Prostate gland (tissue), 2 donors: ENCODE measurements at regions not wholly inside any gene's neighbourhood (a gene's known extent, or its start where the extent isn't known, plus 50 kb on each side); places are given as distances from the start of the nearest gene placed in this dataset.

Source experiments
- DNase-seq: peaks from one replicate; pipeline ENCODE4 v3.0.0-alpha.2; 2019; ENCODE audit warnings: low spot score
- H3K27ac ChIP-seq, 2 donors: fragments of 200-600 bp; sonication (generic); 2 replicates each; pipeline ENCODE4 v1.5.1; 2017 to 2019
- H3K27me3 ChIP-seq: fragments of 200-600 bp; sonication (generic); replicated peaks from 2 replicates; pipeline ENCODE4 v1.5.1; 2019; ENCODE audit not compliant: insufficient read depth
- H3K36me3 ChIP-seq, 2 donors: fragments of 200-600 bp; sonication (generic); 1 replicate in 1 of 2; 2 replicates in 1 of 2; pipeline versions ENCODE4 v1.5.1 to v1.8.1; 2017 to 2019
- H3K4me1 ChIP-seq: fragments of 200-600 bp; sonication (generic); replicated peaks from 2 replicates; pipeline ENCODE4 v1.5.1; 2019
- H3K4me3 ChIP-seq, 2 donors: fragments of 200-600 bp; sonication (generic); 2 replicates each; pipeline ENCODE4 v1.5.1; 2017 to 2019
- H3K9me3 ChIP-seq: fragments of 200-600 bp; sonication (generic); 2 replicates; pipeline ENCODE4 v1.5.1; 2017
- POLR2A ChIP-seq: fragments of 450-650 bp; IDR thresholded peaks from one replicate; pipeline ENCODE4 v1.6.1; 2016; ENCODE audit warnings: antibody characterized with exemption, mild to moderate bottlenecking
- POLR2AphosphoS5 ChIP-seq: sonication (generic); formaldehyde crosslinking; IDR thresholded peaks from one replicate; pipeline ENCODE4 v1.6.1; 2017; ENCODE audit warnings: antibody characterized with exemption
- WGBS: methylation state at CpG from one replicate; pipeline ENCODE4 v1.1.5; 2018; 5-methylcytosine and 5-hydroxymethylcytosine counted together
- intact Hi-C: fragments of 100-400 bp; cut with DNase I; formaldehyde crosslinking; loops from one replicate; pipeline ENCODE4 v1.14.2; 2022
- TF ChIP-seq, protein P1 (sequence below), 4 experiments: fragments of 200-600 bp in 2 of 4; fragments of 450-650 bp in 2 of 4; sonication (generic) in 2 of 4; IDR thresholded peaks; 1 replicate in 3 of 4; 2 replicates in 1 of 4; pipeline ENCODE4 v1.5.1; 2016 to 2019; ENCODE audit warnings: antibody characterized with exemption in 4 of 4, mild to moderate bottlenecking in 2 of 4, moderate library complexity in 2 of 4

DNA sequence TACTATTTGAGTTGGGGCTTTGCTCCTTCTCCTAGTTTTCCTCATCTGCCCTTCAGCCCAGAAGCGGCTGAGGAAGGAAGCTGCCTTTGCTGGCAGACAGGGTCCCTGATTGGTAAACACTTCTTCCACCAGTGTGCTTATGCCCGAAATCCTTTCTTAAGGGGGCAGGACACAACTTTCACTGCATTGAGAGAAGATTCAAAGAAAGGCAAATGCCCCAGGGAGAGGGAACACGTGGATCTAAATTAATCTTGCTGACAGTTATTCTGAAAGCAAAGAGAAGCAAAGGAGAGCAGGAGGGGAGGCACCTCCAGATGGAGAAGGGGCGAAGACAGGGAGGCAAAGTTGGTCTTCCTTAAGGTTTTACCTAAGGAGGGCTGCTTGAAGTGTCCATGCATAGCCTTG lies 92.1 kb upstream of the EFEMP1 start:
- Histone ChIP-seq H3K4me1 (no peaks in the 10 kb centered on the region), H3K27ac (no peak overlapping the region), H3K4me3 (no peak overlapping the region), H3K9me3 (no peaks in the 10 kb centered on the region), H3K36me3 (no peaks in the 10 kb centered on the region), H3K27me3 (no peaks in the 10 kb centered on the region)
- intact Hi-C loops: no loop called here
- TF ChIP-seq, protein P1, sequence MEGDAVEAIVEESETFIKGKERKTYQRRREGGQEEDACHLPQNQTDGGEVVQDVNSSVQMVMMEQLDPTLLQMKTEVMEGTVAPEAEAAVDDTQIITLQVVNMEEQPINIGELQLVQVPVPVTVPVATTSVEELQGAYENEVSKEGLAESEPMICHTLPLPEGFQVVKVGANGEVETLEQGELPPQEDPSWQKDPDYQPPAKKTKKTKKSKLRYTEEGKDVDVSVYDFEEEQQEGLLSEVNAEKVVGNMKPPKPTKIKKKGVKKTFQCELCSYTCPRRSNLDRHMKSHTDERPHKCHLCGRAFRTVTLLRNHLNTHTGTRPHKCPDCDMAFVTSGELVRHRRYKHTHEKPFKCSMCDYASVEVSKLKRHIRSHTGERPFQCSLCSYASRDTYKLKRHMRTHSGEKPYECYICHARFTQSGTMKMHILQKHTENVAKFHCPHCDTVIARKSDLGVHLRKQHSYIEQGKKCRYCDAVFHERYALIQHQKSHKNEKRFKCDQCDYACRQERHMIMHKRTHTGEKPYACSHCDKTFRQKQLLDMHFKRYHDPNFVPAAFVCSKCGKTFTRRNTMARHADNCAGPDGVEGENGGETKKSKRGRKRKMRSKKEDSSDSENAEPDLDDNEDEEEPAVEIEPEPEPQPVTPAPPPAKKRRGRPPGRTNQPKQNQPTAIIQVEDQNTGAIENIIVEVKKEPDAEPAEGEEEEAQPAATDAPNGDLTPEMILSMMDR (IDR thresholded peaks at IDR 0.05): no peak
- TF ChIP-seq POLR2A (no peak), POLR2AphosphoS5 (no peak)
- DNase-seq: no peak
- WGBS: 28% methylated on average over 4 of the region's 4 CpGs

DNA sequence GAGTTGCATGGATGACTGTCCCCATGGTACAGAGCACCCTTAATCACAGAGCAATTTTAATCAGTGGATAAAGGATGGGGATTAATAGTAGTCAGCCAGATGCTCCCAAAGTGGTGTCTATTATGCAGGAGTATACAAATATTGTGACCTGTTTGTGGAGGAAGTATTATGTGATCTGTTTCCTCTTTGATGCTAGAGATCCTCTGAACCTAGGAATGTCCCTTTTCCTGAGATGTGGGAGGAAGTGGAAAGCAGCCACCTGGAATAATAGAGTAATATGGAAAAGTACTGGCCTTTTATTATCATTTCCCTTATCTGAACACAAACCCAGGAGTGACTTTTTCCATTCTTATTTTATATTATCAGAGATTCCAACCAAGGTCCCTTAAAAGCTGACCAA lies 94.2 kb upstream of the EFEMP1 start:
- Histone ChIP-seq H3K27ac (no peak overlapping the region), H3K4me3 (no peak overlapping the region), H3K36me3 (no peaks in the 10 kb centered on the region), H3K9me3 (no peaks in the 10 kb centered on the region), H3K4me1 (no peaks in the 10 kb centered on the region), H3K27me3 (no peaks in the 10 kb centered on the region)
- TF ChIP-seq, protein P1 (IDR thresholded peaks at IDR 0.05): no peak
- TF ChIP-seq POLR2A (no peak), POLR2AphosphoS5 (no peak)
- DNase-seq: no peak
- intact Hi-C loops: no loop called here

DNA sequence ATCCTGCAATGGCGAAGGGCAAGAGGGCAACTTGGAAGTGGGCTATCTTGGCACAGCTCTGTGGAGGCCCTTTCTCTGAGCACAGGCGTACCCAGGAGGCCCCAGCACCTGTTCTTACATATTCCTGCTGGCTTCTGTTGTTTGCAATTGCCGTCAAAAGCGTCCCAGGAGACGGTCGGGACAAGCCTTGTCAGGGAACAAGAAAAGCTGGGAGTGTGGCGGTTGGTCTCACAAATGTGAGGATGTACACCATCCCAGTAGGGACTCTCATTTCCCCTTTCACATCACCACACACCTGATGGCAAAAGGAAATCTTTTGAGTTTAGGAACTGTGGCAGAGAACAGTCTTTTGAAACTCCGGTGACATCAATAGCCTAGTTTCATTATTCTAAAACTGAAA lies 94.7 kb upstream of the EFEMP1 start:
- DNase-seq: no peak
- Histone ChIP-seq H3K27ac (no peak overlapping the region), H3K4me3 (no peak overlapping the region), H3K9me3 (no peaks in the 10 kb centered on the region), H3K36me3 (no peaks in the 10 kb centered on the region), H3K27me3 (no peaks in the 10 kb centered on the region), H3K4me1 (no peaks in the 10 kb centered on the region)
- WGBS: 64% methylated on average over 8 of the region's 8 CpGs
- TF ChIP-seq POLR2A: no peak
- TF ChIP-seq, protein P1 (IDR thresholded peaks at IDR 0.05): no peak
- no peak for TF ChIP-seq POLR2AphosphoS5
- intact Hi-C loops: no loop called here

DNA sequence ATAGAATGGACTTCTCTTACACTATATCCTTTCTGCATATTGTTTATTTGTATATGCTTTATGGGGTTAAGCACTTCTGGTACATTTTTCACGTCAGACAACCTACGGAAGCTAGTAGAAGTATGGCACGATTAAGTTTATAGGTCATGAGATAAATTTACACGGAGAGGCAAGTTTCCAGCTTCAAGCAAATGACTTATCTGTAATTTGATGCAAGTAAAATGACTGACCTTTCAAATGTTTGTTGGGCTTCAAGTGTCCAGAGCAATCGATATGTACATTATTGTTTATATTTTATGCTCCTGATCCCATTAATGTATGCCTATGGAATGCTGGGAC lies 97.5 kb upstream of the EFEMP1 start:
- H3K27ac ChIP-seq: no peak overlapping the region
- H3K4me1 ChIP-seq: no peaks in the 10 kb centered on the region
- H3K36me3 ChIP-seq: no peaks in the 10 kb centered on the region
- WGBS: 48% methylated on average over 5 of the region's 5 CpGs
- intact Hi-C loops: no loop called here
- H3K9me3 ChIP-seq: no peaks in the 10 kb centered on the region
- TF ChIP-seq POLR2A (no peak), POLR2AphosphoS5 (no peak)
- TF ChIP-seq, protein P1 (IDR thresholded peaks at IDR 0.05): no peak
- no peak overlapping the region for H3K4me3 ChIP-seq
- DNase-seq: no peak
- H3K27me3 ChIP-seq: no peaks in the 10 kb centered on the region

DNA sequence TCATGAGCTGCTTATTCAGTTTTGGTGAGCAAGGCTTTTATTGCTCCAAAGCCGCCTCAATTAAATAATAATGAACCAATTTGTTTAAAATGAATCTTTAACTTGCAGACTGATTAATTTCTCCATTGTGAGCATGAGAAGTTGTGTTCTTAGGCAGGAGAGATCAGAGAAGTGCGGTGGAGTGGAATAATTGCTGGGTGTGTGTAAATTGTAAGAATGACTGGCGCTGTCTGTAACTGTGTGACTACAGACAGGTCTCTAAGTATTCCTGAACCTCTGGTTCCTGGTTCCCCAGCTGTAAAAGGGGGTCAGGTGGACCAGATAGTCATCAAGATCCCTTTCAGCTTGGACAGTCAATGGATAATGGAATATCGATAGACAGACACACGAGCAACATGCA lies 98.0 kb upstream of the EFEMP1 start:
- Histone ChIP-seq H3K4me1 (no peaks in the 10 kb centered on the region), H3K4me3 (no peak overlapping the region), H3K9me3 (no peaks in the 10 kb centered on the region), H3K36me3 (no peaks in the 10 kb centered on the region), H3K27ac (no peak overlapping the region), H3K27me3 (no peaks in the 10 kb centered on the region)
- whole genome bisulfite sequencing: 80% methylated on average over 5 of the region's 5 CpGs
- TF ChIP-seq POLR2A: no peak
- TF ChIP-seq POLR2AphosphoS5: no peak
- TF ChIP-seq, protein P1 (IDR thresholded peaks at IDR 0.05): no peak
- DNase-seq: no peak
- intact Hi-C loops: no loop called here
